ENCODE measurements at regions not wholly inside any gene's neighbourhood (a gene's known extent, or its start where the extent isn't known, plus 50 kb on each side); places are given as distances from the start of the nearest gene placed in this dataset.

- TF ChIP-seq FOXM1 (IDR thresholded peaks at IDR 0.05; ENCODE audit: low read depth) = no peak
- no peak for TF ChIP-seq MXI1 (IDR thresholded peaks at IDR 0.05; ENCODE audit: low read depth, low read length)
- no peak for TF ChIP-seq EZH2phosphoT487 (IDR thresholded peaks at IDR 0.05; ENCODE audit: borderline replicate concordance, low read depth)
- no peak for TF ChIP-seq REST (IDR thresholded peaks at IDR 0.05; ENCODE audit: low read depth, low read length)
These were observed 294.9 kb upstream of the ZNF385D start (continued) for GRCh38 chr3:22045882-22046281.

GRCh38 chr3:22063500-22063899 is 312.5 kb upstream of the ZNF385D start:
- POLR2A ChIA-PET = no interaction called here
- no peaks in the 10 kb centered on the region for H3K79me2 ChIP-seq (ENCODE audit: insufficient read depth)
- H3K4me1 ChIP-seq (ENCODE audit: control insufficient read depth in 1 of 2, insufficient read depth in 2 of 2, low read depth in 1 of 2, low read length in 1 of 2) = no peaks in the 10 kb centered on the region
- H2AFZ ChIP-seq (ENCODE audit: low read depth) = no peak overlapping the region
- TF ChIP-seq ZBTB33 (IDR thresholded peaks at IDR 0.05; ENCODE audit: borderline replicate concordance, low read depth) (no peak), FOXJ3 (CRISPR knock-in tag; IDR thresholded peaks at IDR 0.05) (no peak), CTCF (IDR thresholded peaks at IDR 0.05) (no peak), SMC3 (IDR thresholded peaks at IDR 0.05; ENCODE audit: low read depth, low read length) (no peak), MEF2A (IDR thresholded peaks at IDR 0.05; ENCODE audit: borderline replicate concordance, low read depth) (no peak), MXI1 (IDR thresholded peaks at IDR 0.05; ENCODE audit: low read depth, low read length) (no peak)
- no peak overlapping the region for H3K9ac ChIP-seq
- H3K36me3 ChIP-seq (replicated peaks in 1 of 2; ENCODE audit: control insufficient read depth in 1 of 2, insufficient read depth in 2 of 2, low read length in 1 of 2) = no peaks in the 10 kb centered on the region
- no peaks in the 10 kb centered on the region for H3K27me3 ChIP-seq (ENCODE audit: insufficient read depth)
- 57% methylated on average over 3 of the region's 3 CpGs for WGBS (ENCODE audit: low lambda C conversion rate)
- CTCF ChIA-PET = interaction anchor here (1.1 kb wide), 1 partner anchor 26 kb away, joined by 3 read pairs; no protein-coding TSS in a partner anchor
- H3K4me2 ChIP-seq = no peak overlapping the region
- no peaks in the 10 kb centered on the region for H4K20me1 ChIP-seq (ENCODE audit: insufficient read depth)
- H3K9me2 ChIP-seq = no peaks in the 10 kb centered on the region
- no peak for DNase-seq
- H3K9me3 ChIP-seq = no peaks in the 10 kb centered on the region
- no peaks in the 10 kb centered on the region for H3F3A ChIP-seq (replicated peaks; ENCODE audit: insufficient read depth)
- H3K4me3 ChIP-seq (ENCODE audit: low read depth in 2 of 2, low read length in 1 of 2) = no peak overlapping the region
- H3K27ac ChIP-seq (ENCODE audit: low read depth in 2 of 2, low read length in 1 of 2) = no peak overlapping the region

Measured in SK-N-SH (cell line).